Loucy (cell line): ENCODE measurements at regions not wholly inside any gene's neighbourhood (a gene's known extent, or its start where the extent isn't known, plus 50 kb on each side); places are given as distances from the start of the nearest gene placed in this dataset.

Experiments used
- CTCF ChIP-seq: fragments of 200-600 bp; sonication (generic); conservative IDR thresholded peaks from 2 replicates; pipeline ENCODE4 v1.5.1; 2014; ENCODE audit warnings: mild to moderate bottlenecking, antibody characterized with exemption, low read length
- EZH2phosphoT487 ChIP-seq: fragments of 200-600 bp; IDR thresholded peaks from 2 replicates; pipeline ENCODE4 v1.6.1; 2018; ENCODE audit warnings: antibody characterized with exemption, mild to moderate bottlenecking, moderate library complexity, borderline replicate concordance

GRCh38 chr12:72105849-72106248, 166.3 kb upstream of the TRHDE start:
- no peak for TF ChIP-seq CTCF
- TF ChIP-seq EZH2phosphoT487 = no peak
